HFFc6 (cell line): ENCODE measurements at regions not wholly inside any gene's neighbourhood (a gene's known extent, or its start where the extent isn't known, plus 50 kb on each side); places are given as distances from the start of the nearest gene placed in this dataset.
A peak's percentile ranks its signal among the peaks of the same experiment; 100 is the strongest.
"Not testable (repeated sequence)": the region's sequence is repeated elsewhere in the genome, so short reads cannot be mapped to it uniquely, and the experiment has no call there.

Experiments used
- DNase-seq: peaks from one replicate; pipeline ENCODE4 v3.0.0-alpha.2; 2018
- H3K27ac Mint-ChIP-seq: 2 replicates; pipeline ENCODE4 v1.8.0; 2020; ENCODE audit warnings: mild to moderate bottlenecking, mixed read lengths
- H3K27me3 Mint-ChIP-seq: 2 replicates; pipeline ENCODE4 v1.8.0; 2021; ENCODE audit warnings: mild to moderate bottlenecking, moderate library complexity, mixed read lengths; ENCODE audit not compliant: insufficient read depth
- H3K36me3 Mint-ChIP-seq: 2 replicates; pipeline ENCODE4 v1.8.0; 2021; ENCODE audit warnings: low read depth, mixed read lengths
- H3K4me1 Mint-ChIP-seq: 2 replicates; pipeline ENCODE4 v1.8.0; 2020; ENCODE audit warnings: low read depth, mixed read lengths
- H3K4me3 Mint-ChIP-seq: 2 replicates; pipeline ENCODE4 v1.8.0; 2020; ENCODE audit warnings: mild to moderate bottlenecking, moderate library complexity, mixed read lengths
- H3K9me3 Mint-ChIP-seq: 2 replicates; pipeline ENCODE4 v1.8.0; 2020; ENCODE audit warnings: mild to moderate bottlenecking, mixed read lengths
- TF ChIP-seq, protein P1 (sequence below): fragments of 200-600 bp; sonication (generic); IDR thresholded peaks from 2 replicates; pipeline ENCODE4 v1.5.0; 2021; ENCODE audit warnings: antibody characterized with exemption, mild to moderate bottlenecking

DNA sequence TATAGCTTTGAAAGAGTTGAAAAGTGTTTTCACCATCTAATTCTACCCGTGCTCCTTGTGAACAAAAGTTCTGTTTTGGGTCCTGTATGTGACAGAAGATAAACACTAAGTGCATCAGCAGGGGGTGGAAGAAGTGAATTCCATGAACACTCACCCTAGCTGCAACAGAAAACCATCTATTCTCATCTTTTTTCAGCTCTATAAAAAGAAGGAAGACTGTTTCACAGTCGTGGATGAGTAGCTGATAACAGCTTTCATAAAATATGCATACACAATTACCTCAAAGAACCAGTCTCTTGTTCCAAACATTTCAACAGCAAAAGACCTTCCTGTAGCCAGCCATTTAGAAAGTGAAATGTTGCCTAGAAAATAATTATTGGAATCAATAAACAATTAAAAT, 281.7 kb upstream of the RASGRP1 start:
- Mint-ChIP-seq H3K9me3 (no peaks in the 10 kb centered on the region), H3K36me3 (0 out of 2 replicates have a peak, but pooled peaks cover 5% of the 10 kb centered on the region), H3K4me3 (0 out of 2 replicates have a peak overlapping the region, but pooled peaks have one; percentile 26), H3K27me3 (no peaks in the 10 kb centered on the region; the same call in 1 of the 2 replicates), H3K4me1 (peaks cover 78% of the 10 kb centered on the region), H3K27ac (peak overlapping the region; percentile 93)
- peak; percentile 42 for DNase-seq
- TF ChIP-seq, protein P1, sequence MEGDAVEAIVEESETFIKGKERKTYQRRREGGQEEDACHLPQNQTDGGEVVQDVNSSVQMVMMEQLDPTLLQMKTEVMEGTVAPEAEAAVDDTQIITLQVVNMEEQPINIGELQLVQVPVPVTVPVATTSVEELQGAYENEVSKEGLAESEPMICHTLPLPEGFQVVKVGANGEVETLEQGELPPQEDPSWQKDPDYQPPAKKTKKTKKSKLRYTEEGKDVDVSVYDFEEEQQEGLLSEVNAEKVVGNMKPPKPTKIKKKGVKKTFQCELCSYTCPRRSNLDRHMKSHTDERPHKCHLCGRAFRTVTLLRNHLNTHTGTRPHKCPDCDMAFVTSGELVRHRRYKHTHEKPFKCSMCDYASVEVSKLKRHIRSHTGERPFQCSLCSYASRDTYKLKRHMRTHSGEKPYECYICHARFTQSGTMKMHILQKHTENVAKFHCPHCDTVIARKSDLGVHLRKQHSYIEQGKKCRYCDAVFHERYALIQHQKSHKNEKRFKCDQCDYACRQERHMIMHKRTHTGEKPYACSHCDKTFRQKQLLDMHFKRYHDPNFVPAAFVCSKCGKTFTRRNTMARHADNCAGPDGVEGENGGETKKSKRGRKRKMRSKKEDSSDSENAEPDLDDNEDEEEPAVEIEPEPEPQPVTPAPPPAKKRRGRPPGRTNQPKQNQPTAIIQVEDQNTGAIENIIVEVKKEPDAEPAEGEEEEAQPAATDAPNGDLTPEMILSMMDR, result no peak

- Mint-ChIP-seq H3K4me1 (peaks cover 66% of the 10 kb centered on the region), H3K4me3 (no peak overlapping the region), H3K27ac (no peak overlapping the region), H3K9me3 (no peaks in the 10 kb centered on the region), H3K36me3 (0 out of 2 replicates have a peak, but pooled peaks cover 5% of the 10 kb centered on the region), H3K27me3 (no peaks in the 10 kb centered on the region; the same call in 1 of the 2 replicates)
- no peak for DNase-seq
- TF ChIP-seq, protein P1, result no peak
Measured at GRCh38 chr15:38847666-38848065, 283.1 kb upstream of the RASGRP1 start.

DNA sequence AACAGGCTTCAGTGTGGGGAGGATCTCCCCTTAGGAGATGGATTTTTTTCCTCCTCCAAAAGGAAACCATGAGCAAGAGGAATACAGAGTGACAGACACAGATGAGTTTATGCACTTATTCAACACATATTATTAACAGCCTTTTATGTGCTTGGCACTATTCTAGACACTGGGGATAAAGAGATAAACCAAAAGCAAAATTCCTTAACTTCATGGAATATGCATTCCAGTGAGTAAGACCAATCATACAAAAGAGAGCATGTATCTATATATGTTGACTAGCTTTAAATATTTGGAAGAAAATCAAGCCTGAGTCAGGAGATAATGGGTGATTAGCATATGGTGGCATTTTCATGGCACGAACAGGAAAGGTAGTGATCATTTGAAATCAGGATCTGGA, 284.4 kb upstream of the RASGRP1 start:
- H3K4me3 Mint-ChIP-seq, result no peak overlapping the region
- DNase-seq, result no peak
- peak overlapping the region; percentile 15 for H3K27ac Mint-ChIP-seq
- no peaks in the 10 kb centered on the region for H3K9me3 Mint-ChIP-seq
- H3K36me3 Mint-ChIP-seq, result 0 out of 2 replicates have a peak, but pooled peaks cover 5% of the 10 kb centered on the region
- H3K4me1 Mint-ChIP-seq, result peaks cover 62% of the 10 kb centered on the region
- no peaks in the 10 kb centered on the region; the same call in 1 of the 2 replicates for H3K27me3 Mint-ChIP-seq
- TF ChIP-seq, protein P1, result no peak

GRCh38 chr15:38852188-38852587, 287.6 kb upstream of the RASGRP1 start:
- H3K27me3 Mint-ChIP-seq, DNase-seq, H3K27ac Mint-ChIP-seq, H3K9me3 Mint-ChIP-seq, H3K4me3 Mint-ChIP-seq, H3K36me3 Mint-ChIP-seq: not testable (repeated sequence)
- H3K4me1 Mint-ChIP-seq, result peaks cover 37% of the 10 kb centered on the region

DNA sequence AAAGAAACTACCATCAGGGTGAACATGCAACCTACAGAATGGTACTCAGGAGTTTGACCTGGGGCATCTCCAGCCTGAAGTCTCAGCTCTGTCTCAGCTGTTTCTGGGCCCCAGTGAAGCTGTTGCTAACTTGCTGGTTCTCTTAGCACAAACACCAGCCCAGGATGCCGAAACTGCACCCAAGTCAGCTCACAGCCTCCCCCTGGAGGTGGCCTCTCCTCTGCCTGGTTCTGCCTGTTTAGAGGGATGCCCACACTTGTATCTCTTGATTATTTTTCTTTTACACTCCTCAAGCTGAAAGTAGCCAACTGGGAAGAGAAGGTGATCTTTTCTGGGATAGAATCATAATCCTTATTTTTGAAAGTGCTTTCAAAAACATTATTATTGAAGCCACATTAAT, 289.0 kb upstream of the RASGRP1 start:
- TF ChIP-seq, protein P1, result peak; percentile 72
- peaks cover 1% of the 10 kb centered on the region; the same call in 1 of the 2 replicates for H3K27me3 Mint-ChIP-seq
- peaks cover 5% of the 10 kb centered on the region; the same call in 1 of the 2 replicates for H3K36me3 Mint-ChIP-seq
- H3K27ac Mint-ChIP-seq, result no peak overlapping the region
- H3K4me3 Mint-ChIP-seq, result no peak overlapping the region
- DNase-seq, result peak; percentile 33
- no peaks in the 10 kb centered on the region for H3K9me3 Mint-ChIP-seq
- peaks cover 31% of the 10 kb centered on the region for H3K4me1 Mint-ChIP-seq

- no peak overlapping the region for H3K4me3 Mint-ChIP-seq
Measured at GRCh38 chr15:38854506-38854905, 289.9 kb upstream of the RASGRP1 start.

More at GRCh38 chr15:38854506-38854905, 289.9 kb upstream of the RASGRP1 start:
- Mint-ChIP-seq H3K4me1 (peaks cover 25% of the 10 kb centered on the region), H3K27ac (no peak overlapping the region), H3K27me3 (peaks cover 1% of the 10 kb centered on the region; the same call in 1 of the 2 replicates), H3K9me3 (no peaks in the 10 kb centered on the region), H3K36me3 (peaks cover 5% of the 10 kb centered on the region; the same call in 1 of the 2 replicates)
- no peak for DNase-seq
- TF ChIP-seq, protein P1, result no peak
